ENCODE measurements at regions not wholly inside any gene's neighbourhood (a gene's known extent, or its start where the extent isn't known, plus 50 kb on each side); places are given as distances from the start of the nearest gene placed in this dataset.

DNA sequence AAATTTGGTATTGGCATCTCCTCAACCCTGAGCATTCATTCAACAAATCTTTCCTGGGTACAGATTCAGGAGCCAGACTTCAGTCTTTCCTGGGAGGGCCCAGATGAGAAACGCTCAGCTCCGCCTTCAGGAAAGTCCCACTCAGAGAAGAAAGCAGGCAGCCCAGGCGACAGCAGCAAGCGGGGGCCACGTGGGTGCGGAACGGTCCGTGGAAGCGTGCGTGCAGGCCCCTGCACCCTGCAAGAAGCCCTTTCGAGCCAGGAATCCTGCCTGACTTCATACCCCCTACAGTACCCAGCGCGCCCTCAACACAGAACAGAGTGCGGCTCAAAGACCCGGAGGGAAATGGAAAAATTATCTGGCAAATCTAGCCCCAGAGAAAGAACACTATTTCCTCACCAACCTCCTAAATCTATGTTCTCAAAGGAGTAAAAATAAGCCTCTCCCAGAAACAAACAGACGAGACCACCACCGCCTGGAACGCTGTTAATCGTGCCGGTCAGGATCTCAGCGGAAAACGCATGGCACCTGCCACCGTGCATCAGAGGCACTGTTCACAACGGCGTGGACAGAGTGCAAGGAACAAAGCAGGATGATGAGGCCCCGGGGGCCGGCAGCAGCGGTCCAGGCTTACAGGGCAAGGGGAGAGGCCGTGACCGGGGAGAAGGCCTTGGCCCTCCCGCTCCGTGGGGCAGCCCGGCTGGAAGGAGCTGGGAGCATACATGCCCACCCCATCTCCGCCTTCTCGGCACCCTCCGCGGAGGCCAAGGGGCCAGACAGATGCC lies 318.3 kb downstream of the EIPR1 start:
- DNase-seq, result no peak

DNA sequence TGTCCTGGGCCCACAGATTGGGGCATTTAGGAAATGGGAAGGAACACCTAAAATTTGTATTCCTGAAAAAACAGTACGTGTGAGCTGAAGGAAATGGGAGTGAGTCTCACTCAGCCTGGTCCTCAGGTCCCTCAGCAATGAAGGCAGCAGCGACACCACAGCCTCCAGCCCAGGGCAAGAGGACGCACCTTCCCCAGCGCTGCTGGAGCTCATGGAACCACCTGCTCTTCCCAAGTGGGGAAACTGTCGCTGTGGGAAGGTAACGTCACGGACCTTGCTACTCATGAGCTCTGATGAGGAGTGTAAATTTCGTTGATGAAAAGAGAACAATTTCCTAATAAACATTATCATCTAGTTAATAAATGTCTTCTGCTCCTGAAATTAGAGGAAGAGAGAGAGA lies 323.6 kb downstream of the EIPR1 start:
- DNase-seq, result no peak

DNA sequence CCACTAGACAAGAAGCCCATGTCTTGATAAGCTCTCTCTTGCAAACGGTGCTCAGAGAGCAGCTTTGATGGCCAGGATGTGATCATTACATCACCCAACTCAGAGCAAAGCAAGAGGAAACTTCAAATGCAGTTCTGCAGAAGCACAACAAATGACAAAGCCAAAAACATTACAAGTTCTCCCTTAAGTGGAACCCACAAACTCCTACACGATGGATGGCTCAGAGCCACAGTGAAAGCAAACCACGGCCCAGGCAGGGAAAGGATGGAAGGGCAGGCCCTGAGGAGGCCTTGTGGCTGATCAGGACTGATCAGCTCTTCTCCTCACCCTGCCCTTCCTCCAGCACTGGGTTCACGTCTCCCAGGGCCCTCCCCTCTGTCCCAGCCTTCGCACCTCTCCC lies 326.4 kb downstream of the EIPR1 start:
- no peak for DNase-seq

DNA sequence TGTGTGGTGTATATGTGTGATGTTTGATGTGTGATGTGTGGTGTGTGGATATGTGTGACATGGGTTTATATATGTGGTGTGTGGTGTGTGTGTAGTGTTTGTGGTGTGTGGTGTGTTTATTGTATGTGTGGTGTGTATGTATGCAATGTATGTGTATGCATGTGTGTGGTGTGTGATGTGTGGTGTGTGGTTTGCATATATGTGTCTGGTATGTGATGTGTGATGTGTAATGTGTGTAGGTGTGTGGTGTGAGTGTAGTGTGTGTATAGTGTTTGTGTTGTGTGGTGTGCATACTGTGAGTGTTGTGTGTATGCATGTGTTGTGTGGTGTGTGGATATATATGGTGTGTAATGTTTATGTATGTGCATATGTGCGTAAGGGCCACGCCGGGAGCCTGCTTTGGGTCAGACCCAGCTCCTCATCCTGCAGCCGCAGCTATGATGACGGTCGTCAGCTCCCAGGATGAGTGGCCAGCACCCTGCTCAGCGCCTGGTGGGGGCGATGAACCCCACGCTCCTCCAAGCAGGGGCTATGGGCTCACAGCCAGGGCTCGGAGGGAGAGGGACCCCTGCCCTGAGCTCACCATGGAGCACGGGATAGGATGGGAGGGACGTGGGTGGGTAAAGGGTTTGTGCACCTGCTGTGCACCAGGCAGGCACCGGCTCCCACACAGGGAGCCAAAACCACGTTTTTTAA lies 331.3 kb downstream of the EIPR1 start:
- no peak for DNase-seq

DNA sequence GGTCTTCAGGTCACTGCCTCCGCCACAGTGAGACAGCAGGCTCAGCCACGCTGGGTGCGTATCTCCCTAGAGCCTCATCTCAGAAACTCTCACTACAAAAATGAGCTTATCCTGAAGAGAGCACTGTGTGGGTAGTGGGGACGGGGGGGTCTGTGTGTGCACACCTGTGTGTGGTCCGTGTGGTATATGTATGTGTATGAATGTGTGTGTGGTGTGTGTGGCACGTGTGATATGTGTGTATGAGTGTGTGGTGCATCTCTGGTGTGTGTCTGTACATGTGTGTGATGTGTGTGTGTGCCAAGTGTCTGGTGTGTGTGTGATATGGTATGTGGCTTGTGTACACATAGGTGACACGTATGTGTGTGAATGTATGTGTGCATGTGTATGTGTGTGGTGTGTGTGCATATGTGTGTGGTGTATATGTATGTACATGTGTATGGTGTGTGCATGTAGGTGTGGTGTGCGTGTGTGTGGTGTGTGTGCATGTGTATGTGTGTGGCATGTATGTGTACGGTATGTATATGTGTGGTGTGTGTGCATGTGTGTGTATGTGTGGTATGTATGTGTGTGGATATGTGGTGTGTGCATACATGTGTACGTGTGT lies 332.2 kb downstream of the EIPR1 start:
- DNase-seq, result no peak

DNA sequence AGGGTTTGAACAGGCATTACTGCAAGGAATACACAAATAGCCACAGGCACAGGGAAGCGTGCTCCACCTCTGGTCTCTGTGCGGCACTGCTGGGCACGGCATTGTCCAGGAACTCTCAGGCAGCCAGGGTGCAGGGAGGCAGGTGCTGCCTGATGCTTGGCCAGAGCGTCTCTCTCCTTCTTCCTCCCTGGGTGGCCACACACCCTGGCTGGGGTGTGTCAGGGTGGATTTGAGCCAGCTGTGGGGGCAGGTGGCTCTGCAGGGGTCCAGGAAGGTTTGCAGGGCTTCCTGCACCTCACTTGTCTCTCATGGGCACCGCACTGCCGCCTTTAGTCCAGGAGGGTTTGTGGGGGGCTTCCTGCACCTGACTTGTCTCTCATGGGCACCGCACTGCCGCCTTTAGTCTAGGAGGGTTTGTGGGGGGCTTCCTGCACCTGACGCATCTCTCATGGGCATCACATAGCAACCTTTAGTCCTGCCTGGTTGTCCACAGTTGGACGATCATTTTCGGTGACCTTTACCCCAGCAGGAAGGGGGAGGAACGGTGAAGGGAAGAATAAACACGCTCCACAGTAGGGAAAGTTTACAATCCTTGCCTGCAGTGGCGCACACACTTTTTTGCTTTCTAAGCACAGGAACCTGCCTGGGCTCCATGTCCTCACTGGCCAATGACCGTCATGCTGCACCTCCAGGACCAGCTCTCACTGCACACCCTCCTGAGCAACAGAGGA lies 332.9 kb downstream of the EIPR1 start:
- no peak for DNase-seq

DNA sequence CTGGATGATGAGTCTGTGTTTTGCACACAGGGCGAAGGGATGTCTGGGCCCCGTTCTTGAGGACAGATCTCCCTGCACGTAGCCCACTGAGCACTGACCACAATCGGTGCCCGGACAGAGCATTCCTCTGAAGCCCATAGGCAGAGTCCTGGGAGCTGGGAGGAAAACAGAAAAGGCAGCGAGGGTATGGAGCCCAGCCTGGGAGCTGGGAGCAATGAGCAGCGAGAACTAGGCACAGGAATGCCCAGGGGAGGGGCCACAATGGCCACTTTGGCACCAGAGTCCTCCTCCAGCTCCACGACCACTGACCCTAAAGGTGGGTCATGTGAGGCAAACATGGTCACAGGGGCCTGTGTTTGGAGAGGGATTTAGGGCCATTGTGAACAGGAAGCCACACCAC lies 333.9 kb downstream of the EIPR1 start:
- DNase-seq, result no peak

DNA sequence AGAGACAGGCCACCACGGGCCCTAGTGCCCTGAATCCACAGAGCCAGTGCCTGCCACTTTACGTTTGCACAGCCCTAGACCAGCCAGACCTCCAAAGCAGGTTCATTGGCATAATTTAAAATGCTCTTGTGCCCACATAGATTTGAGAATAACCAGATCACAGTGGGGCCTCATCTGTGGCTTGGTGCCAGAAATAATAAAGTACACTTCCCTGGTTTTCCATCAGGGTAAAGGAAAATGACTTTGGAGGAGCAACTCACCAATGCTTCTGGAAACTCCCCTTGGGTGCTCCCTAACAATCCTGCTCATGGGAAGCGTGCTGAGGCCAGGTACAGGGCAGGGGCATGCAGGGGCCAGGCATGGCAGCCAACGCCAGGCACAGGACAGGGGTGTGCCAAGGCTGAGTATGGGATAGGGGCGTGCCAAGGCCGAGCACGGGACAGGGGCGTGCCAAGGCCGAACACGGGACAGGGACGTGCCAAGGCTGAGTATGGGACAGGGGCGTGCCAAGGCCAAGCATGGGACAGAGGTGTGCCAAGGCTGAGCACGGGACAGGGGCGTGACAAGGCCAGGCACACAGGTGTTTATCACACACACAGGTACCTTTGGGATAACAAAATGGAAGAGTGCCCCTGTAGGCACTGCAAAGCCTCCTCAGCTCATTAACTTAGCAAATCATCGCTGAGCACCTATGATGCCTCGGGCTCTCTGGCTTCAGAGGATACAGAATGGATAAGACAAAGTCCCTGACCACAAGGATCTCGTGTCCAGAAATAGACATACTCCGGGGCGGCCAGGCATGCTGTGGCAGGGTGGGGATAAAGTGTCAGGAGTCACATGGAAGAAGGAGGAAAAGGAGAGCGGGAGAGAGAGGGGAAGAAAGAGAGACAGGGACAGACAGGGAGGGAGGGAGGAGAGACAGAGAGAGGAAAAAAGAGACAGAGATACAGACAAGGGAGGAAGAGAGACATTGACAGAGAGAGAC lies 334.7 kb downstream of the EIPR1 start:
- no peak for DNase-seq

DNA sequence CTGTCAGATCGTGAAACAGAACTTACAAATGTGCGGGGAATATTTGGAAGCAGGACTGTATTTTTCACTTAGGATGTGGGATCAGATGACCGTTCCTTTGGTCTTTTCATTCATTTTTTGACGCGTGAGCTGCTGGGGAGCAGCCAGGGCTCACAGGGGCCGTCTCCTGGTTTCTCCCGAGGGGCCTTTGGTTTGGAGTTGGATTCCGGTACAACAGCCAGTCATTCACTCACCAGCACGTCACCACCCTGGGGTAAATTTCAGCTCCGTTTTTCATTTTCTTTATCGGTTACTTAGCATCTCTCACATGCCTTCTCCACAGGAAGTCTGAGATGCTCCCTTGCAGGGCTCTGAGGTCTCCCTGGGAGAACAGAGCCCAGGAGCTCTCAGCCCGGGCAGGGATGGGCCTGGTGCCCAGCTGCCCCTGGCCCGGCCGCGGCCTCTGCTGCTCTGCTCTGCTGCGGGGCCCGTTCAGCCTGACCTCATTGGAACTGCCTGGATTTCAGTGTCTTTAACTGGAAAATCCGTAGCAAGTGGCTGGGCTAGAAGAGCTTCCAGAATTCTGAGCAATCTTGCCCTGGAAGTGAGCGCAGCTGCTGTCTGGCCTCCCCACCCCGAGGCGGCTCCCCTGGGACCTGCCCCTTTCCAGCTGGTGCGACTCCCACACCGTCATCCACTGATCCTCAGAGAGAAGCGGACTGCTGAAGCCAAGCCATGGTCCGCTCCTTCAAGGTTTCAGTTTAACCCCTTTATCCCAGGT lies 335.6 kb downstream of the EIPR1 start:
- DNase-seq, result no peak

DNA sequence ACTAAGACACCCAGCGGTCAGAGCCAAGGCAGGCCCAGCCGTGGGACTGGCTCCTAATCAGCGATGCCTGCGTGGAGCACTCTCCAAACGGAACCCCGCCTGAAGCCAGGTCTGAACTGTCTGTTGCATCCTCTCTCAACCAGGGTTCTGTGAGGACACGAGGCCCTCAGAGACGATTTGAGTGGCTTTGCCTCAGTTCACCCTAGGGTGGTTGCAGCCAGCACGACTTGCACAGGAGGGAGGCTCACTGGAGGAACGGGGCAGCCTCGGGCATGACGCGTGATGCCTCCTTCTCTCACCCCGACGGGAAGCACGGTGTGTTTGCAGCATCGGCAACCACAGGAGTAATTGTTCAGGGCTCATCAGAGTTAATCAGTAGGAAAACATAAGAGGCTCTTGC lies 336.4 kb downstream of the EIPR1 start:
- no peak for DNase-seq

DNA sequence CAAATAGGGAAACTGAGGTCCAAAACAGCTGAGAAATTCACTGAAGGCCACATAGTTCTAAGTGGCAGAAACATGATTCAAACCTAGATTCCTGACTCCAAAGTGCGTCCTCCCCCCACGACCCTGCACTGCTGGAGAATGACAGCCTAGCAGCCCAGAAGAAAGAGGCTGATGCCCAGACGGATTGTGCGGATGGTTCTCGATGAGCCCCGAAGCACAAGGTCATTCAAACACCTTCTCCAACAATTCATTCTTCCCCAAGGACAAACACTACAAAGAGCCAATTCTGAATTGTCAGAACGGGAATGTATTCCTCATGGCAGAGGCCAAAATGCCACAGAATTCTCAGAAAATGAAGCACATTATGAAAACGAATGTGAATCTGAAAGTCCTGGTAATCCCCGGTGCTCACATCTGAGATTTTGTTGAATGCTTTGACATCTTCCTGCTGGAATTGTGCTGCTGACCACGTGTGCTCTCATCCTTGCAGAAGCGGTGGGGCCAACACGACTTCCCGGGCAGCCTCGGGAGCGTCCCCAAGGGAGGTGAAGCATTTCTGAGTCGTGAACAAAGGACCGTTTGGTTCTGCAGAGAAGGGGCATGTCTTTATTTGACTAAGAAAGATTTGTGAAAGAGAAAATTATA lies 337.0 kb downstream of the EIPR1 start:
- DNase-seq, result no peak

DNA sequence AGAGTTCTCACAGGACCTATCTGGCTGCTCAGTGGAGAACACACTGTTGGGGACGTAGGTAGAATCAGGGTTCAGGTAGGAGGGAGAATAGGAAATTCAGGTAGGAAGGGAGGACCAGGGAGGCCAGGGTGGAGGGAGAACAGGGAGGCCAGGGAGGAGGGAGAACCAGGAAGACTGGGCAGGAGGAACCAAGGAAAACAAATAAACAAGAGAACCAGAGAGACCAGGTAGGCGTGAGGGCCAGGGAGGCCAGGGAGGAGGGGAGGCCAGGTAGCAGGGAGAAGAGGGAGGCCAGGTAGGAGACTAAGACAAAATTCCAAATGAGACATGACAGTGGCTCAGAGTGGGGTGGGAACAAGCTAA lies 337.6 kb downstream of the EIPR1 start:
- DNase-seq, result no peak

DNA sequence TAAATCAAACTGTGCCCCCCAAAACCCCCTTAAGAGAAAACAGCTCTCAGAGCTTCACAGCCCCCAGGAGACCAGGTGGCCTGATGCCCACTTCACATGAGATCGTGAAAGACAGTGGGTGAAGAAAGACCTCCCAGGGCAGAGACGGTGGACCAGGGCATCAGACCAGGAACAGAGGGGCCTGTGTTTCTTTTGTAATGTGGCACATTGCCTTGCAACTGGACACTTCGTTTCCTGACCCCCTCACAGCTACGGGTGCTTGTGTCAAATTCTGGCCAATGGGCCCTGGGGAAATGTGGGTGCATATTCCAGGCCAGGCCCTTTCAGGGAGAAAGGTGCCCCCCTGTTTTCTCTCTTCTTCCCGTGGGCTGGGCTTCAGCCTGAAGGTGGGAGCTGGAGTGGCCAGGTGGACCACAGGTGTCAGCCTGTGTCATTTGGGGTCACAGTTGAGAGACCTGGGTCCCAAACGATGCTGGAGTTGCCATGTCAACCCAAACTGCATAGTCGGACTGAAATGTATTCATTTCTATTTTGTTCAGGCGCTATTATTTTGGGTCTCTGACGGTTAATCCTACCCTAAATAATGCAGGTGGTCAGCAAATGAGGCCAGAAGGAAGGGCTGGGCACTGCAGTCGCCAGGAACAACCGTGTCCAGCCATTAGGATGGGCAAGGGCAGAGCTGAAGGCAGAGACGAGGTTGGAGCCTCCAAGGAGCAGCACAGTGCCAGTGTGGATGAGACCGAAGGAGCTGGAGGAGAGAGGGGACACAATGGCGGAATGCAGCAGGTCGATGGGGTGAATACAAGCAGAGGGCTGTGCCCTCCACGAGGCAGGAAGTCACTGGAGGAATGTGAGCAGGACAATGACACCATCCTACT lies 338.2 kb downstream of the EIPR1 start:
- DNase-seq, result no peak

DNA sequence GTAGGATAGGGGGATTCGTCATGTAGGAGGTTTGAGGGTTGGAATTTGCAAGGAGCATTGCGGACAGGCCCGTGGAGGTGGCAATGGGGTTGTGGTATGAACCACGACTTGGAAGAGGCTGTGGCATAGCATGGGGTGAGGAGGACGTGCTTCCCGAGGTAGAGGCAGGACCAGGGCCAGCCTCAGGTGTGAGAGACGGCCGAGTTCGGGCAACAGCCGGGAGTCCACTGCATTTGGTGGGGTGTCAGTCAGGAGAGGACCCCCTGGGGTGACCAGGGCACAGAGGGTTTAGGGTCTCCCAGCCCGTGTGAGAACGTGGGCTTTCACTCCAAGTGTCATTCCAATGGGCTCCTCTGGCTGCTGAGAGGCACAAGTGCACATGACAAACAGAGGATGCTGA lies 339.0 kb downstream of the EIPR1 start:
- no peak for DNase-seq

DNA sequence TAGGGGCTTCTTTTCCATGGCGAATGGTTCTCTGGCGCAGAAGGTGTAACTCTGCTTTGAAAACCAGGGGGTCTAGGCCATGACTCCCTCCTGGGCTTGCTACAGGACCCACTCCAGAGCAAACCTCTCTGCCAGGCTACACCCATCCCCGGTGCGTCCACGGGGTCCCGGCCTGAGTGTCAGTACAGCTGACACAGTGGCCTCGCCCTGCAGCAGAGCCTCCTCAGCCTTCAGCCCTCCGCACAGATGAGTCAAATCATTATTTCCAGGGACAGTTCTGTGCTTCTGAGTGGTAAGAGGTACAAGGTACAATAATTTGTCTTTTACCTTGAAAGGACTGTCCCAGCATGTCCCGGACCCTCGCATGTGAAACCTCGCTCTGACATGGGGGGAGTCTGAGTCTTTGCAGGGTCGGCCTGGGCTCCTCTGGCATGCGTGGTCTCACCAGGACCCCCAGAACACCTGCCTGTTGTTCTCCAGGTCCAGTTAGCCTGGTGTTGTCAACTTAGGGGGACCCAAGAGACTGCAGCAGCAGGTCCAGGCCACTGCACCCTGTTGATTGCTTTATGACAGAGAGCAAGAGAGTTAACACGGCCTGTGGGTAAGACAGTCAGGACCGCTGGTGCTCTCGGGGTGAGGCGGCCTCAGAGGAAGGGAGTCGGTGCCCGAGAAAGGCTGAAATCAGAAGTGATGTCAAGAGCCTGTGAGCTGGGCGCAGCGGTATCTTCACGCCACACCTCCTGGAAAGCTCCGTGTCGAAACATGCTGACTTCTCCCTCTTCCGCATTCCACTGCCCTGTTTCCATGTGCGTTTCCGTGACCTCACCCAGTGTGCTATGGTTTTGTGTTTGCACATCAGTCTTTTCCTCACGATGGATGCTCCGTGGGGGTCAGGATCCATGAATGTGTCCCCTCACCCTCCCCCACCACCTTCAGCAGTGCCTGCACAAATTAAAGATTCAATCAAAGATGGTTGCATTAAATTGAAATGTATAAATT lies 340.1 kb downstream of the EIPR1 start:
- no peak for DNase-seq

DNA sequence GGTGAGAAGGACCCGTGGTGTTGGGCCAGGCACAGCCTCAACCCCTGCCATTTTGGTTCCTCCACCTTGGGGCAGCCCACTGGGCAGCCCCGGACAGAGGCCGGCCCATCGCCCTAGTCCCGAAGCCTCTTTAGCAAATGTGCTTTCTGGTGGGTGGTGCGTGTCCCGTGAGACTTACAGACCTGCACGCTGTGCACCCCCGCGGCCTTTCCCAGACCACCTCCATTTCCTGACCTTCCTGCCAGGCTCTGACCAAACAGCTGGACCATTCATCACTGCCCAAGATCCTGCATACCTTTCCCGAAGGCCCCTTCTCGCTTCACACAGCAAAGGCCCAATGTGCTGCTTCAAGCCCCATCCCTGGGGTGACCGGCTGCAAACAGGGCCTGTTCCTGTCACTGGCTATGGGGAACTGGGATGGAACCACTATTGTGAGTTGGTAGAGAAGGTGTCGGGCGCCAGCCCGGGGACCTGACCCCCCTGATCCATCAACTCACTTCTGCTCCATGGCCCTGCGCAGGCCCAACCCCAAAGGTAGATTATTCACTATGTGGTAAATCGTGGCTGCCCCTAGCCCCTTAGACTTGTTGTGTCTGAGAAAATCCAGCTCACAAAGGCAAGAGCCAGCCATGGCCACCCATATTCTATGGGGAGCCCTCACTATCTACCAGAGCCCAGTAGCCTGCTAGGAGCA lies 341.0 kb downstream of the EIPR1 start:
- no peak for DNase-seq

DNA sequence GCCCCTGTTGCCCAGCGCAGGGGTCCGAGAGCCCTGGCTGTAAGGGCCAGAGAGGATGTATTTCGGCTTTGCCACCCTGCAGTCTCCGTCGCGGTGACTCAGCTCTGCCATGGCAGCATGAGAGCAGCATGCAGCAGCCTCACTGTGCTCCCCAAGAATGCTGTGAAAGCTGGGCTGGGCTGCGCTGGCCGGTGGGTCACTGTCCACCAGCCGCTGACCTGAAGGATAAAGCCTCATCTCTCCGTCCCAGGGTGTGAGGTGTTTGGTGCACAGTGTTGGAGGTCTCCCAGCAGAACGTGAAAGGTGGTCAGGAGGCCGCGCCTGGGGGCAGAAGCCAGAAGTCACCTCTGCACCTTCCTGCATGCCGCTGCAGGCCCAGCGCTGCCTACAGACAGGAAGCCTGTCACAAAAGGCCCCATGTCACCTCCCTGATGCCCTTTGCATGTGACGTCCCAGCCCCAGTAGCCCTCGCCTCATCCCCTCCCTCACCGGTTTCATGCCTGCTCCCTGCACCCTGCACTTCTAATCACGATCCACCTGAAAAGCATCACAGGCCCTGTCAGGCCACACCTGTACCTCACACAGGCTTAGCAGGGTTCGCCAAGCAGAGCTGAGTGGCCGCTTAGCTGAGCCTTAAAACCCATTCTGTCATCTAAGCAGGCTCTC lies 342.1 kb downstream of the EIPR1 start:
- DNase-seq, result no peak

DNA sequence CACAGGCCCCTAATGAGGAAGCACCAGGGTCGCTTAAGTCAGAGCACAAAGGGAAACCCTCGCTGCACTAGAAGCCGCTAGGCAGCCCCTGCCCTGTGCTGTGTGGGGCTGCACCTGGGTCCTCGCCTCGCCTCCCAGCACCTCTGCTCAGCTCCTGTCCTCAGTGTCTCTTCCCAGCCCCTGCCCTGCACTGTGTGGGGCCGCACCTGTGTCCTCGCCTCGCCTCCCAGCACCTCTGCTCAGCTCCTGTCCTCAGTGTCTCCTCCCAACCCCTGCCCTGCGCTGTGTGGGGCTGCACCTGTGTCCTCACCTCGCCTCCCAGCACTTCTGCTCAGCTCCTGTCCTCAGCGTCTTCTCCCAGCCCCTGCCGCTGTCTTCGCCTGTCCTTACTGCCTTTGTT lies 342.8 kb downstream of the EIPR1 start:
- no peak for DNase-seq
